Activated naive CD4-positive, alpha-beta T cell treated with anti-CD3 and anti-CD28 coated beads, Interleukin-2, amount 50 U/mL, for 24 hours (primary cell): ENCODE measurements at regions not wholly inside any gene's neighbourhood (a gene's known extent, or its start where the extent isn't known, plus 50 kb on each side); places are given as distances from the start of the nearest gene placed in this dataset.
A peak's percentile ranks its signal among the peaks of the same experiment; 100 is the strongest.
"Not testable (repeated sequence)": the region's sequence is repeated elsewhere in the genome, so short reads cannot be mapped to it uniquely, and the experiment has no call there.

Experiments
- H3K27ac Mint-ChIP-seq: one replicate; pipeline ENCODE4 v1.8.0; 2021; ENCODE audit warnings: mild to moderate bottlenecking, mixed read lengths
- H3K27me3 Mint-ChIP-seq: one replicate; pipeline ENCODE4 v1.8.0; 2021; ENCODE audit warnings: mixed read lengths
- H3K36me3 Mint-ChIP-seq: one replicate; pipeline ENCODE4 v1.8.0; 2021; ENCODE audit warnings: mixed read lengths
- H3K4me1 Mint-ChIP-seq: one replicate; pipeline ENCODE4 v1.8.0; 2021; ENCODE audit warnings: mixed read lengths
- H3K4me3 Mint-ChIP-seq: one replicate; pipeline ENCODE4 v1.8.0; 2021; ENCODE audit warnings: mild to moderate bottlenecking, mixed read lengths
- H3K9me3 Mint-ChIP-seq: one replicate; pipeline ENCODE4 v1.8.0; 2021; ENCODE audit warnings: mixed read lengths

DNA sequence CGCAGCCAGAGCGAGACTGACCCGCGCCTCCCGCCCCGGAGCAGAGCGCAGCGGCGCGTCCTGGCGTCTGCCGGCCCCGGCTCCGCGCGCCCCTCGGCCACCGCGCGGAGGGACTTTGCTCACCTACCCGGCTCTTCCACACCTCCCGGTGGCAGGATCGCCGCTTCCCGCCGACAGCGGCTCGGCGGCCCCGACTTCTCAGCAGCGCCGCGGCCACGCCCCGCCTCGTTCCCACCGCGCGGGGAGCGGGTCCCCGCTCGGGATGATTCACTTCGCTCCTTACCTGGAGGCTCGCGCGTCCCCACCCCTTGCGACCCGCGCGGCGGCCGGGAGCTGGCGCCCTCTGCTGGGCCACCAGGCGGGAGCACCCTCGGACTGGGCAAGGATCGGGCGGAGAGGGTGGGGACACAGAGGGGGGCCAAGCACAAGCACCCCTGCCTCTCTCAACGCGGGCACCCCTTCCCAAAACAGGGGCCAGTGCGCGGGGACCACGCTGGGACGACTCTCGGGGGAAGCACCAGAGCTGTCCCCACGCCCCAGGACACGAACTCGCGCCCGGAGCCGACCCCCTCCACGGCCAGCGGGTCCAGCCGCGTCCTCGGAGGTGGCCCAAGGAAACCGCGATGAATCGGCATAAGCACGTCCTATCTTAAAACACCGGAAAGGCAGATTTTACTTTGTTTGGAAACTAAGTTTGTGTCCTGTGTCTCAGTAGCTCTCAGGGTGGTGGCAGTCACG is 101.0 kb upstream of the SVIL start:
- Mint-ChIP-seq H3K36me3 (no peaks in the 10 kb centered on the region), H3K4me1 (peaks cover 41% of the 10 kb centered on the region), H3K9me3 (no peaks in the 10 kb centered on the region), H3K27me3 (no peaks in the 10 kb centered on the region), H3K4me3 (peak overlapping the region; percentile 84), H3K27ac (peak overlapping the region; percentile 59)

DNA sequence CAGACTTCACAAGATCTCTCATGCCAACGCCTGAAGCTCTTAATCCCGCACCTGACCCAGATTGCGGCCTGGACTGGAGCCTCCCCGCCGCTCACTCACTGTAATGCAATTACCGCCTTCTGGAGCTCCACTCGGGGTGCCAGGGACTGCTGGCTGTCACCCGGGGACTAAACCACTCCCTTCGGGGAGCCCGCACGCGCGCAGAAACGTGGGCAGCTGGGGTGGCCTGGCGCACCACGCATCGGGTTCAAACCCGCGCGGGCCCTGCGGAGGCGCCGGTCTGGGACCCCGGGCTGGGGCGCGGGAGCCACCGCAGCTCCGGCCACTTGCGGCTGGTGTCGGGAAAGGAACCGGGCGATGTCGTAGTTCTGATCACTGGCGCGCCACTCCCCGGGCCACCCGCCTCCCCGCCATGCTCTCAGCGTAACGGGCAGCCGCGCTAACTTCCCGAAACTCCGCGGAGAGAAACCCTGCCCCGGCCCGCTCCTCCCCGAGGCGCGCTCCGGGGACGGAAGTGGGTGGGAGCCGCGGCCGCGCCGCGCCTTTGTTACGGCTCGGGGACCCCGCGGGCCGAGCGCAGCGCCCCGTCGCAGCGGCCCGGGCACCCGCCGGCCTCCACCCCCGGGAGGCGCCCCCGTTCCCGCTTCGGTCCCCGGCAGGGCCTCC is 100.3 kb upstream of the SVIL start:
- Mint-ChIP-seq H3K4me1 (peaks cover 48% of the 10 kb centered on the region), H3K4me3 (peak overlapping the region; percentile 90), H3K27me3 (no peaks in the 10 kb centered on the region), H3K9me3 (no peaks in the 10 kb centered on the region), H3K36me3 (peaks cover 3% of the 10 kb centered on the region), H3K27ac (peak overlapping the region; percentile 61)

DNA sequence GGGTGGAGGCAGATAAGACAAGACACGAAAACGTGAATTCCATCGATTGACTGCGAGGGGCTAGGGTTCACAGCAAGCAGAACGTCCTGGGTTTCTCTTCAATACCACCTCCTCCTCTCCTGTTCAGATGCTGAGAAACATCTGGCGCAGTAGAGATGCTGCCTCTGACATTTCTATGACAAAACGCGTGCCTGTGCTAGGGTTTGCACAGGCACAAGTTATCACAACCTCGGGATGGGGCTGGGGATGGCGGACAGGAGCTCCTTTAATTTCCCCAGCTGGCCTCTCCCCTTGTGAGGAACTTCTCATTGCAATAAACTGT is 99.8 kb upstream of the SVIL start:
- H3K4me1 Mint-ChIP-seq, result peaks cover 50% of the 10 kb centered on the region
- H3K4me3 Mint-ChIP-seq, result peak overlapping the region; percentile 90
- H3K27me3 Mint-ChIP-seq, result no peaks in the 10 kb centered on the region
- no peaks in the 10 kb centered on the region for H3K9me3 Mint-ChIP-seq
- H3K36me3 Mint-ChIP-seq, result peaks cover 6% of the 10 kb centered on the region
- peak overlapping the region; percentile 61 for H3K27ac Mint-ChIP-seq

DNA sequence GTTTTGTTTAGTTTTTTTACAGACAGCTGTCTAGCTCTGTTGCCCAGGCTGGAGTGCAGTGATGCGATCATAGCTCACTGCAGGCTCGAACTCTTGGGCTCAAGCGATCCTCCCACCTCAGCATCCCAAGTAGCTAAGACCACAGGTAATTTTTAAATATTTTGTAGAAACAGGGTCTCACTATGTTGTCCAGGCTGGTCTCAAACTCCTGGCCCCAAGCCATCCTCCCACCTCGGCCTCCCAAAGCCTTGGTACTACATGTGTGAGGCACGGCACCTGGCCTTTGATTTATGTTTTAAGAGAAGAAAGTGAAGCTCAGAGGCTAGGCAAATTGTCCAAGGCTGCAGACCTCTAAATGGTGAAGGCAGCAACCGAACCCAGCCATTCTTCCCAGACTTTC is 98.6 kb upstream of the SVIL start:
- Mint-ChIP-seq H3K36me3 (peaks cover 7% of the 10 kb centered on the region), H3K4me1 (peaks cover 61% of the 10 kb centered on the region), H3K9me3 (no peaks in the 10 kb centered on the region), H3K27me3 (no peaks in the 10 kb centered on the region), H3K27ac (no peak overlapping the region), H3K4me3 (peak overlapping the region; percentile 90)

DNA sequence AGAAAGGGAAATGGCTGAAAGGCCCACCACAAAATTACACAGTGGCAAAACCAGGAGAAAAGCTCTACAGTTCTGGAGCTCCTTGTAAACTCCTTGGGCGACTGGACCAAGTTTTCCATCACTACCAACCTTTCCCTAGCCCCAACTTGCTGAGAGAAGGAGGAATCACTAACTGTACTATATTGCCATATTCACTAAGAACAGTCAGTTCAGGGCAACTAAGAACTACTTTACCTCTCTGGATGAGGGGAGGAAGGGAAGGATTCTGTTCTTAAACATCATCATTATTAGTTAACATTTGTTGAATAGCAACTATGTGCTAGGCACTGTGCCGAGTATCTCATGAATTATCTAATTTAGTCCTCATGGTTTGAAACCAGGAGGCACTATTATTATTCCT is 98.1 kb upstream of the SVIL start:
- H3K27ac Mint-ChIP-seq, result no peak overlapping the region
- no peaks in the 10 kb centered on the region for H3K27me3 Mint-ChIP-seq
- no peaks in the 10 kb centered on the region for H3K9me3 Mint-ChIP-seq
- H3K4me1 Mint-ChIP-seq, result peaks cover 65% of the 10 kb centered on the region
- peaks cover 7% of the 10 kb centered on the region for H3K36me3 Mint-ChIP-seq
- H3K4me3 Mint-ChIP-seq, result peak overlapping the region; percentile 90

DNA sequence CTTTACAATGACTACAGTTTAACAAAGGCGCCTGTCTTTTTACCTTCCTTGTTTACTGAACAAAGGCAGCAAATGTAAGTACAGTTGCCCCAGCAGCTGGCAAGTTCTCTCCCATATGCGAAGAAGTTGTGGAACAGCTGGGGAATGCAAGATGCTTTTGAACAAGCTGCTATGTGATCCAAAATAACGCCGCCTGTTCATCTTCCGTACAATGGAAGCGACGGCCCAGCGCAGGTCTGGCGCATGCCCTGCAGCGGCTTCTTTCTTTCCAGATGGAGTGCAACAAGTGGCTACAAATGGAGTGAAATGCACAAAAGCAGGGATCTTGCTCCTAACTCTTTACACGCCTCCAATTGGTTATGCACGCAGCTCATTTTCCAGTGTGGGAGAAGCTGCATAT is 97.0 kb upstream of the SVIL start:
- peaks cover 7% of the 10 kb centered on the region for H3K36me3 Mint-ChIP-seq
- peaks cover 74% of the 10 kb centered on the region for H3K4me1 Mint-ChIP-seq
- no peak overlapping the region for H3K27ac Mint-ChIP-seq
- no peak overlapping the region for H3K4me3 Mint-ChIP-seq
- H3K27me3 Mint-ChIP-seq, result no peaks in the 10 kb centered on the region
- no peaks in the 10 kb centered on the region for H3K9me3 Mint-ChIP-seq

DNA sequence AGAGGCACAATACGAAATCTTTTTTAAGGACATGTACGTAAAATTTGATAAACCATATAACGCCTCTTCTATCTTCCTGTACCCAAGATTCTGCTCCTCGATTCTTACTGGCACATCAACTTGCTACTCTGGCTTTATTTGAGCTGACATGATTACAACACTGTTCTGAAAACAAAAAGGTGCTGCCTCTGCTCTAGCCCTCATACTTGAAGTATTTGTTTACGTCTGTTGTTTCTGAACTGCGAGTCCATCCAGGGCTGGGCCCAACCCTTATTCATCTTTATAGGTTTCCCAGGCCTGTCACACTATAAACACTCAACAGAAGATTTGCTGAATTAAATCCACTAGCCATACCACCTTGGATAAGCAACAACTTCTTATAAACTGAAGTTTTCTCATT is 96.2 kb upstream of the SVIL start:
- H3K4me1 Mint-ChIP-seq, result peaks cover 78% of the 10 kb centered on the region

DNA sequence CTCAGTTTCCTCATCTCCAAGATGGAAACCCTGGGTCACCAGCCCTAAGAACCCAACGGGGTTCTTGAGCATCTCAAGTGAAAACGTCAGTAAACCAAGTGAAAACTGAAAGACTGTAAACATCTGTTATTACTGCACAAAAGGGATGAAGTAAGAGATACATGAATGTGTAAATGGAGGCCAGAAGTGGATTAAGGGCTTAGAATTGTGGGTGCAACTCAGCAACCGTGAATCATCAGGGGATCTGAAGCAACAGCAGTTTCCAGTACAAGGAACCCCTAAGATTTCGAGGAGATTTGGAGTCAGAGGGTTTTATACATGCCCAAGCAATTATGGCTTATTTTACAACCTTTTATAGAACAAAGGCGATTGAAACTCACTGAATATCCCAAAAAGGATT is 95.7 kb upstream of the SVIL start:
- Mint-ChIP-seq H3K9me3 (no peaks in the 10 kb centered on the region), H3K27ac (no peak overlapping the region), H3K27me3 (no peaks in the 10 kb centered on the region), H3K4me3 (no peak overlapping the region), H3K36me3 (peaks cover 7% of the 10 kb centered on the region), H3K4me1 (peaks cover 80% of the 10 kb centered on the region)

More for the DNA sequence above, 96.2 kb upstream of the SVIL start:
- no peak overlapping the region for H3K27ac Mint-ChIP-seq
- H3K27me3 Mint-ChIP-seq, result no peaks in the 10 kb centered on the region
- H3K9me3 Mint-ChIP-seq, result no peaks in the 10 kb centered on the region
- H3K4me3 Mint-ChIP-seq, result no peak overlapping the region
- H3K36me3 Mint-ChIP-seq, result peaks cover 7% of the 10 kb centered on the region

DNA sequence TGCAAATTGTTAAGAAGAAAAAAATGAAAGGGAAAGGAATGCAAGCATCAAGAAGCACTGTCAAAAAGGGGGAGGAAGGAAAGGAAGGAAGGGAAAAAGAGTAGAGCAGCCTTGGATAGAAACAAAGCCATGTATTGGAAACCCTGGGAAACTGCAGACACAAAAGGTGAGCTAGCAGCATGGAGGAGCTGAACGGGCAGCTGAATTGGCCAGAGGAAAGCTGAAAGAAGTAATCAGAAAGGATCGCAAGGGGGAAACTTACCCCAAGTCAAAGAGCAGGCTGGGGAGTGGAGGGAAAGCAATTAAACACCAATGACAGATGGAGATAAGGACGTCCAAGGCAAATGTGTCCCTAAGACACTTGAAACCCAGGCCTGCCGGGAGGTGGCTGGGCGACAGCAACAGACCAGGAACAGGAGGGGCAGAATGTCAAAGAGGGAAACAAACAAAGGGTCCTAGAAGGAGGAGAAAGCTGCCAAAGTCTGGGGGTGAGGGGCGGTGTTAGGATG is 93.8 kb upstream of the SVIL start:
- Mint-ChIP-seq H3K36me3 (peaks cover 7% of the 10 kb centered on the region), H3K9me3 (no peaks in the 10 kb centered on the region), H3K27me3 (no peaks in the 10 kb centered on the region), H3K27ac (no peak overlapping the region), H3K4me3 (no peak overlapping the region), H3K4me1 (peaks cover 84% of the 10 kb centered on the region)

DNA sequence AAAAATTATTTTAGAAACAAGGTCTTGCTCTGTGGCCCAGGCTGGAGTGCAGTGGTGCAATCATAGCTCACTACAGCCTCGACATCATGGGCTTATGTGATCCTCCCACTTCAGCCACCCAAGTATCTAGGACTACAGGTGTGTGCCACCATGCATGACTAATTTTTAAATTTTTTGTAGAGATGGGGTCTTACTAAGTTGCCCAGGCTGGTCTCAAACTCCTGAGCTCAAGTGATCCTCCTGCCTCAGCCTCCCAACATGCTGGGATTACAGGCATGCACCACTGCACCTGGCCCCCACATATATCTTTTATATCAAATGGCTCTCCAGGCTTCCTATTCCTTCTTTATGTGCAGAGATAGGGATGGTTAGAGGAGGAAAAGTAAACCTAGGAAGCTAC is 91.2 kb upstream of the SVIL start:
- H3K27ac Mint-ChIP-seq, H3K9me3 Mint-ChIP-seq, H3K4me3 Mint-ChIP-seq, H3K27me3 Mint-ChIP-seq: not testable (repeated sequence)
- H3K4me1 Mint-ChIP-seq, result peaks cover 67% of the 10 kb centered on the region
- H3K36me3 Mint-ChIP-seq, result peaks cover 13% of the 10 kb centered on the region

DNA sequence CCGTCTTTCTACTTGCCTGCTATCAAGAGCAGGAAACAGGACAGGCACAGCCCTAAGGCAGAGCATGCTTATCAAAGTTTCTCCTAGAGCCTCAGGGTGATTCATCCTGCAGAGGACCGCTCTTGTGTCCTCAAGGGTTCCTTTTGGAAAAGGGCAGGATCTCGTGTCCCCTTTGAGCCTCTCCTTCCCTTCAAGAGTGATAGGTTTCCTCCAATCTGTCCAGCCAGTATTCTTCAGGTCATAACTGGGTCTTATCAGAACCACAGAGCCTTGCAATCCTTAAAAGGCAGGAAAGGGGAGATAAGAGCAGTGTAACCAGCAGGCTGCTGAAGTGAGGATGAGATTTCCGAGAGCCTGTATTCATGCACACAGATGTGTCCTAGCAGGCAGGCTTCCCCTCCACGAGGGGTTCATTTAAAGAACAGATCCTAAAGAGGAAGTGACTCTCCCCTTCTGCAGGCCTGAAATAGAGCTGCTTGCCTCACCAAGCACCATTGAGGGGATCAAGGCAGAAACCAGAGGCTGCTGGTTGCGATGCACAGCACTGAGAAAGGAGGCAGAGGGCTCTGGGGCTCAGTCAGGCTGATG is 90.5 kb upstream of the SVIL start:
- H3K27me3 Mint-ChIP-seq, result no peaks in the 10 kb centered on the region
- peaks cover 60% of the 10 kb centered on the region for H3K4me1 Mint-ChIP-seq
- H3K9me3 Mint-ChIP-seq, result no peaks in the 10 kb centered on the region
- peak overlapping the region; percentile 59 for H3K4me3 Mint-ChIP-seq
- no peak overlapping the region for H3K27ac Mint-ChIP-seq
- peaks cover 12% of the 10 kb centered on the region for H3K36me3 Mint-ChIP-seq

DNA sequence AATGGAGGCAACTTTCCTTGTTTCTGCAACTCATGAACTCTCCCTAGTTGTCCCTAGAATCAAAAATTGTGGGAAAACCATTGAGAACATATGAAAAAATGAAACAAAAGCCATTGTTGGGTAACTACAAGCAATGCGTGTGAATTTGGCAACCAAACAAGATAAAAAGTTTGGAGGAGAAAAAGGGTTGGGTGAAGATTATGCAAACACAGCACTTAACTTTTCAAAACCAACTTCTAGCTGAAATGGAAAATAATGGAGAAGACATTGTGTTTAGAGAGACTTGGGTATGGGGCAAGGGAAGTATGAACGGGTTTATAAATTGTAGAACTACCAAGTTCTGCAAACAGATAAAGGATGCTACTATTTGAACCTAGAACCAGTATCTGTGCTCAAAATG is 89.0 kb upstream of the SVIL start:
- H3K9me3 Mint-ChIP-seq, result peaks cover 5% of the 10 kb centered on the region
- peaks cover 53% of the 10 kb centered on the region for H3K4me1 Mint-ChIP-seq
- H3K27ac Mint-ChIP-seq, result no peak overlapping the region
- no peak overlapping the region for H3K4me3 Mint-ChIP-seq
- no peaks in the 10 kb centered on the region for H3K27me3 Mint-ChIP-seq
- H3K36me3 Mint-ChIP-seq, result peaks cover 13% of the 10 kb centered on the region

DNA sequence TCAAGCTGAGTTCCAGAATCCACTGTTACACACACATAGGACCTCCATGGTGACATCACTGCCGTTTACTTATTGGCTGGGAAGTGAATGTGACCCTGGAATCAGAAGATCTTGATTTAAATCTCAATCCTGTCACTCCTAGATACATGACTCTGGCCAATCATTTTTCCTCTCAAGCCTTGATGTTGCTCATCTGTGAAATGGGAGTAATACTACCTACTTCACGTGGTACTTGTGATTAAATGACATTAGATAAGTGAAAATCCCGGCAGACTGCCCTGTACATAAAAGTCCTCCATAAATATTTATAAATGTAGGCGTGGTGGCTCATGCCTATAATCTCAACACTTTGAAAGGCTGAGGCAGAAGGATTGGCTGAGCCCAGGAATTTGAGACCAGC is 88.0 kb upstream of the SVIL start:
- no peak overlapping the region for H3K27ac Mint-ChIP-seq
- H3K36me3 Mint-ChIP-seq, result peaks cover 15% of the 10 kb centered on the region
- H3K4me1 Mint-ChIP-seq, result peaks cover 43% of the 10 kb centered on the region
- peaks cover 5% of the 10 kb centered on the region for H3K9me3 Mint-ChIP-seq
- H3K27me3 Mint-ChIP-seq, result no peaks in the 10 kb centered on the region
- H3K4me3 Mint-ChIP-seq, result no peak overlapping the region

DNA sequence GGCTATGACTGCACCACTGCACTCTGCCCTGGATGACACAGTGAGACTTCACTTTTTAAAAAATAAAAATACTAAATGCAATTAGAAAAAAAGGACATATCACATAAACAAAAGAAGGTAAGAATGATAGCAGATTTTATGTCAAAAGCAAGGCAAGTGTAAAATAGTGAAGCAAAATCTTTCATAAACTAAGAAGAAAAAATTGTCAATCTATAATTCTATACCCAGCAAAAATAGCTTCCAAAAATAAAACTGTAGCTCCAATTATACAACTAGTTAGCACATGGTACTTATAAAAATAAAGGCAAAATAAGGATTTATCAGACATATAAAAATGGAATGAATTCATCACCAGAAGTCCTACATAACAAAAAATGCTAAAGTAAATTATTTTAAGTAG is 85.4 kb upstream of the SVIL start:
- peaks cover 12% of the 10 kb centered on the region for H3K9me3 Mint-ChIP-seq
- H3K4me1 Mint-ChIP-seq, result peaks cover 40% of the 10 kb centered on the region
- H3K4me3 Mint-ChIP-seq, result no peak overlapping the region
- H3K27ac Mint-ChIP-seq, result no peak overlapping the region
- H3K36me3 Mint-ChIP-seq, result peaks cover 21% of the 10 kb centered on the region
- no peaks in the 10 kb centered on the region for H3K27me3 Mint-ChIP-seq

DNA sequence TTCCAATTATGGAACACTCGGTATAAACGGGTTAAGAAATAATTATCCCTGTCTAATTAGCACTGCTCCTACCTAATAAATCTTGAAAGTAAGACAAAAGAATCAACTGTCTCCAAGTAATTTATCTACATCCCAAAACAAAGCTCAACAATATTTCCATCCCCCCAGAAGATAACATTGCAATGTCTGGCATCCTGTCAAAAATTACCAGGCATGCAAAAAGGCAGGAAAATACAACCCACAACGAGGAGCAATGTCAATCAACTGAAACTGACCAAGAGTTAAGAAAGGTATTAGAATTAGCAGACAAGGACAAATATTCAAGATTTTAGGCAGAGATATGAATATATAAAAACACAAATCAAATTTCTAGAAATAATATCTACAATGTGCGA is 84.5 kb upstream of the SVIL start:
- H3K27ac Mint-ChIP-seq, result no peak overlapping the region
- peaks cover 23% of the 10 kb centered on the region for H3K36me3 Mint-ChIP-seq
- H3K27me3 Mint-ChIP-seq, result no peaks in the 10 kb centered on the region
- H3K4me3 Mint-ChIP-seq, result no peak overlapping the region
- H3K9me3 Mint-ChIP-seq, result peaks cover 12% of the 10 kb centered on the region
- H3K4me1 Mint-ChIP-seq, result peaks cover 42% of the 10 kb centered on the region

DNA sequence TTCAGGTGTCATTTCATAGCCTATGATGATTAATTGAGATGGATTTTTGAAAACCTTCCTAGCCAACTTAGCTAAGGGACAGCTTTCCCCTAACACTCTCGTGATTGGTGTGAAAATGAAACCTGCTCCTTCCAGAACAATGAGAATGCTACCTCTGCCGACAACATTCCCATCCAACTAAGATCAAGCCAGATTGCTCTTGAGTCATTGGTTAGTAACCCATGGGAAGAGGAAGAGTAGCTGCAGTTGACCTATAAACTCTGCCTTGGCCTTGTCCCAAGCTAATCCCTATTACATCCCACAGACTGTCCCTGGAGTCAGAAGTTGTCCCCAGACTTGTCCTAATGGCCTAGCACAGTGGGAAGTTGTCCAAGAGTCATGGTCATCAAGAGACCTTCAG is 80.5 kb upstream of the SVIL start:
- peaks cover 12% of the 10 kb centered on the region for H3K9me3 Mint-ChIP-seq
- H3K4me1 Mint-ChIP-seq, result peaks cover 43% of the 10 kb centered on the region
- no peak overlapping the region for H3K27ac Mint-ChIP-seq
- no peaks in the 10 kb centered on the region for H3K27me3 Mint-ChIP-seq
- H3K36me3 Mint-ChIP-seq, result peaks cover 20% of the 10 kb centered on the region
- no peak overlapping the region for H3K4me3 Mint-ChIP-seq
